ENCODE measurements at regions not wholly inside any gene's neighbourhood (a gene's known extent, or its start where the extent isn't known, plus 50 kb on each side); places are given as distances from the start of the nearest gene placed in this dataset.

DNA sequence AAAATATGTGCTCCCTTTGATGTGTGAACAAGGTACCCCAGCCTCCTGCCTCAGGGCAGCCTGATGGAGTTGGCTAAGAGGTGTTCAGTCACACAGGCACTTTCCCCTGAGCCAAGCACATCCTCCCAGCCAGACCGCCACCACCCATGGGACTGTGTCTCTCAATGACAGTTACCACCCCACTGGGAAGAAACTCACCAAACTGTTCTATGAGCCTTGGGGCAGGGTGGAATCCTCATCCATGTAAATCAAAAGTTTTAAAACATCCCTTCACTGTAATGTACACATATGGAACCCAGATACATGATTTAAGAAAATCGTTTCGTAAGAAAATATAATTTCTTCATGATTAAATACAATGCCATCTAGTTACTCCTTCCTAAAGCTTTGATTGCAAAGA, 138.4 kb upstream of the LSM14A start:
- TF ChIP-seq CTCF (conservative IDR thresholded peaks at IDR 0.05) (no peak), ZFX (IDR thresholded peaks at IDR 0.05) (no peak)
